NAMALWA (cell line): ENCODE measurements at regions not wholly inside any gene's neighbourhood (a gene's known extent, or its start where the extent isn't known, plus 50 kb on each side); places are given as distances from the start of the nearest gene placed in this dataset.

Source experiments
- DNase-seq: peaks from one replicate; pipeline ENCODE4 v3.0.0-alpha.2; 2015; ENCODE audit warnings: low spot score

DNA sequence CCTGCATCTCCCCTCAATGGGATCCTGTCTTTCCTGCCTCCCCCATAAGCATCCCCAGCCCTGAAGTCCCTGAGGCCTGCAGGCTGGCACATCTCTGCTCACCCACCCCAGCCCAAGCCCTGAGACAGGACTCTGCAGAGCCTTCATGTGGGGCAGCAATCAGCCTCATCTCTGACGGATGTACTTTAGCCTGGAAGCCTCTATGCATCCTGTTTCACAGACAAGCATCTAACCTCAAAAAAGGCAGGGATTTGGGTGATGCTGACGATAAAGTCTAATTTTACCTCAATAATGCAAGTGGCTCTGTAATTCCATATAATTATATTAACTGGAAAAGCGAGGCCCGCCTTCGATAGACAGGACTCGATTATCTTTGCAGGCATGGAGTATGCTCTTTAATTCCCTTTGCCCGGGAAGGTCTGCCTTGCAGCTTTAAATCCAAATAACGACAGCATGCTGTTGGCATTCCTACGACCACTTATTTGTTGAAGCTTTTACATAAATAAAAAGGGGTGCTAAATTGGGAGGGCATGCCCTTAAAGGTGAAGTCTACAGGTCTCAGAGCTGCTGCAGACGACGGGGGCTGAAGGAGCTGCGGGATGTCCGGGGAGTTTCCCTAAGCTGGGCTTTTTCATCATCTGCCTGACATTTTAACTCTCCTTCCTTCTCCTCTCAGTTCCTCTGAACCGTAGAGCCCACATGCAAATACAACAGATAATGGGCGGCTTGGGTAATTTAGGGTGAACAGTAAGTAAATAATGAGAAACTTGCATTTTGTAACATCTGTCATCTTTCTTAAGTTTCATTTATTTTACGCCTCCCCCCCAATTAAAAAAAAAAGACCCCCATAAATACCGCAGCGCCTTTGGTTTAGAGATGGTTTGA, 211.5 kb downstream of the URI1 start:
- DNase-seq, result peak; percentile 14

DNA sequence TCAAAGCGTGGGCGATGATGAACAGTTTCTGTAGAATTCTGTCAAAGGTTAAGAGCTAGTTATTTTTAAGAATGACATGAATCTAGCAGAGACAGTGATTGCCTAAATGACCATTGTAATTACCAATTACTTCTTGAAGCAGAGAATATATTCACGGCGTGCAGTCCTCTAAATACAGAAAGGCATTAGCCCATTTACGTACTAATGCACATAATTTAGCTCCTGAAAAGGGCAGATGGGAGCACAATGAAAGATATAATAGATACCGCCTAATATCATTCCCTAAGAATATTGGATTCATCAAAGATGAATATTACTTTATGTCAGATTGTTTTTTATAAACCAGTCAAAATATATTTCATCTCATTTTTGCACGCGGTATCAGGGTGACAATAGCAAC, 212.4 kb downstream of the URI1 start:
- DNase-seq, result no peak

DNA sequence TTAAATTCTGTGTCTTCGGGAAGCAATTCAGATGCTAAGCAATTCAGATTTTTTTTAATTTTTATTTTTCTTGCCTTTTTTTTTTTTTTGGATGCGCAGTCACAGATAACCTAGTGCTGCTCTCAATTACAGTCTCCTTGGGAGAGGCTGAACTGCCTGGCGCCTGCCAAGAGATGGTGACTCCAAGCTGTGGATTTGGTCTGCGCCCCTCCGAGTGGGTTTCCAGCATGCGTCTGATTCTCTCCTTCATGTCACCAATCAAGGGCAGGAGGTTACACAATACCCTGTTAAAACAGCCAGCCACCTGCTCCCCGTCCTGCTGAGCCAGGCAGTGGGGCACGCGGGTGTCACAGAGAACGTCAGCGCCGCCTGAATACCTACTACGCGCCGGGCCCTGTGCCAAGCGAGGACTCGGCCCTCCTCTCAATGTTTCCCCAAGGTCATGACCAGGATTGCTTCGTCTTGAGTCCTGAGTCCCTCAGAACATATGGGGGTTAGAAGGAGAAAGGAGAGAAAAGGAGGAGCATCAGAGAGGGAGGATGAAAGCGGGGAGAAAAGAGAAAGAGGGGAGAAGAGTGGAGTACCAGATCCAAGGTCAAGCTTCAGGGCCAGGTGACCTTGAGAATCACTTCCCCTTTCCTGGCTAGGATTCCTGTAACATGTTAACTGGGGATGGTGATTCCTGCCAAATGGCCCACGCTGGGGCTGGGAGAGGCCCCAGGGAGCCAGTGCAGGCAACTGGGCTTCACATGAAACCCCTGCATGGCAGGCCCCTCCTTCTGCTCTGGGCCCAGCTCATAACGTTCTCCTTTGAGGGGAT, 213.6 kb downstream of the URI1 start:
- DNase-seq, result no peak

DNA sequence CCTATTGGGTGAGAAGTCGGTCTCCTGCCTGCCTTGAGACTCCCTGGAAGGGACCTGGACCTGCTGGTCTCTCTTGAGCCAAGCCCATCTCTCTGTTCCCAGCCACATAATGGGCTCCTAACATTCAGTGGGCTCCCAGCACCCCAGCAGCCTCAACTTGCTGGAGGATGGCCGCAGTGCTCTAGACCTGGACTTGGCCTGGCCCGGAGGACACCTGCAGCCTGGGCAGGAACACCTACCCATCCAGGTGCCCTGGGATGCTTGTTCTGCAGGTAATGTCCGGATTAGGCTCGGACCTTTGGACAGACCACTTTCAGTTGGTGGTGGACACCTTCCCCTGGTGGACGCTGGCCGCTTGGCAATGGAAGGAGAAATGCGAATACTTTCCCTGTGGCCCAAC, 214.6 kb downstream of the URI1 start:
- DNase-seq, result no peak

DNA sequence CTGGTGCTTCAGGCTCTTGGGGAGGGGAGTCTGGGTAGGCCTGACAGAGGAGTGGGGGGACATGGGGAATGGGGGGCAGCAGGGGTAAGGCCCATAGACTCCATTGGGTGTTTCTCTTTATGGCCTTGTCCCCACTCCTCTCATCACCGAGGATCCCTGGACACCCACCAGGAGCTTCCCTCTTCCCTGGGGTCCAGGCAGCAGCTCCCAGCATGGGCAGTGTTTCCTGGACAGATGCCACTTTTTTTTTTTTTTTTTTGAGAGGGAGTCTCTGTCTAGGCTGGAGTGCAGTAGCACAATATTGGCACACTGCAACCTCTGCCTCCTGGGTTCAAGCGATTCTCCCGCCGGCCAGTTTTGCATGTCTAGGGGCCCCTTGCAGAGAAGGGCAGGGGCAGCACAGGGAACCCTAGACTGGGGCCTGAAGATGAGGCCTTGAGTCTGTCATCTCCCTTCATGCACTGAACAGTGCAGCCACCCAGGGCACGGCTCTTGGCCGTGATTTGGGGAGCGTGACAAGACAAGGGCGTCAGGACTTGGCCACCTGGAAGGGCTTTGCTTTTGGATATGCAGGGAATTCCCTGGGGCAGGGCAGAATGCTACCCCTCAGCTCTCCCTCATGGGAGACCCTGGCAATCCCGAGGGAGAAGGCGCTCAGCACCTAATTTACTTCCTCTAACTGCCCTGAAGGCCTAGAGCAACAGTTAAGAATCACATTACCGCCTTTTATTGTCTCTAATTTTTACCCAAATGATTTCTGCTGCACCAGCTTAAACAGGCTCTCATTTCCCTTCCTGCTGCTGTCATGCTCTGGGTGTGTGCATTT, 213.9 kb upstream of the ZNF536 start:
- no peak for DNase-seq

DNA sequence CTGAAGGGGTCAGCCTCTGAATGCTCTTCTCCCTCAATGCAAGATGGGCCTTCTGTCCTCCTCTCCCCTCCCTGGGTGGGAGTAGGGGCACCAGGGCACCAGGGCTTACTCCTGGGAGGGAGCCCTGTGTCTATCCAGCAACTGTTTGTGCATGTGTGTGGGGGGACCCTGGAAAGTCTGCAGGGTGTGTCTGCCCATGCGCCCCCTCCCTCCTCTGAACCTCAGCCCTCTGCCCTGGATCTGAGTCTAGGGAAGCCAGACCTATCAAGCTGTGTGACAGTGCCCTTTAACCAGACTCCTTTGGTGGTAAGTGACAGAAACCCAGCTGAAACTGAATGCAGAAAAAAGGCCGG, 213.3 kb upstream of the ZNF536 start:
- no peak for DNase-seq

DNA sequence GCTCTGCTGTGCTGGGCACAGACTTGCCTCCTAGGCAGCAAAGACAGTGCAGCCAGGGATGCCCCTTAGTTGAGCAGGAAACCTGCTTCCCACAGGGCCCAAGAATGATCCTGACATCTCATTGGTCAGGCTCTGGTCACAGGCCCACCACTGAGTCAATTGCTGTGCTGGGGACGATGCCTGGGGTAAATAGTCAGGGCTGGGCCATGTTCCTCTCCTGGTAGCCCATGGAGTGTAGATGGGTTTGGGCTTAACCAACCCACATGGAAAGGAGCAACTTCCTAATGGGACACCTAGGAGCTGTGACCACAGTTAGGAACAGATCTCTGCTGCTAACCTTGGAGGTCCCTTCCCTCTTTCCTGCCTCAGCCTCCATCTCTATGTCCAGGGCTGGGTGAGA, 212.5 kb upstream of the ZNF536 start:
- DNase-seq, result no peak

DNA sequence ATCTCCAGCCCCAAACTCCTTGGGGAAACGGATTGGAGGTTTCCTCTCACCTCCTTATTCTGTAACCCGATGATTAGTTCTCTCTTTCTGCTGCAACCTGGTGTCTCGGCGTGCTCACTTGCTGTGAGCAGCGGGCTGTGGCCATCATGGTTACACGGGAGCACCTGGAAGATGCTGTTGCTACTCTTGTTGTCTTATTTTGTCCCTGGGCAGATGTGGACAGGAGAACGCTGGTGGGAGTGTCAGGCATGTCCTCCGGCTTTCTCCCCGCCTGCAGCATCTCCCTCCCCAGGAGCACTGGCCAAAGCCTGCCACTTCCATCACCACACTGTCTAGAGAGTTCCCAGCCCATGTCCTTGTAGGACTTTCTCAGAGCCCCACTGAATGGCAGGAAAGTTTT, 211.8 kb upstream of the ZNF536 start:
- no peak for DNase-seq

DNA sequence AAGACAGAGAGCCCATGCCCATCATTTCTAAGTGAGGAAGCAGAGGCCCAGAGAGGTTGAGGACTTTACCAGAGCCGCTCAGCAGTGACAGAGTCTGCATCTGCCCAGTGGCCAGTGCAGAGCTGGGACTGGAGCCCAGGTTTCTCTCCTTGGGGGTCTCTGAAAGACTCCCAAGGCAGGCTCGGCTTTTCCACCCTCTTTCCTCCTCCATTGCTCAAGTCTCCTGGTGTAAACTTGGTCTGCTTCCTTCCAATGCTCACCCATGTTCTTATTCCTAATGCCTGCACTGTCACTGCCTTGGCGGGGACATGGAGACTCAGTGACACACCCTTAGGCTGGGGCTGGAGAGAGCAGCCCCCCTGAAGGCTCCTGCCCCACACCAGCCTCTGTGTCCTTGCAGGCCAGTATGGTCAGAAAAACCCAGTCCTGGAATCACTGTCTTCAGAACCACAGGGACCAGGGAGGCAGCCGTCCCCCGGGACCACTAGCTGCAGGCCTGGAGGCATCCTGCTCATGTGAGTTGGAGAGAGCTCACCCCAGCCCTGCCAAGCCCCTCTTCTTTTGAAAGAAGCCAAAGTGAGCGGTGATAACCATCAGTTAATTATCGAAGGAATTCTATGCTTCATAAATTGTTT, 211.0 kb upstream of the ZNF536 start:
- DNase-seq, result no peak

DNA sequence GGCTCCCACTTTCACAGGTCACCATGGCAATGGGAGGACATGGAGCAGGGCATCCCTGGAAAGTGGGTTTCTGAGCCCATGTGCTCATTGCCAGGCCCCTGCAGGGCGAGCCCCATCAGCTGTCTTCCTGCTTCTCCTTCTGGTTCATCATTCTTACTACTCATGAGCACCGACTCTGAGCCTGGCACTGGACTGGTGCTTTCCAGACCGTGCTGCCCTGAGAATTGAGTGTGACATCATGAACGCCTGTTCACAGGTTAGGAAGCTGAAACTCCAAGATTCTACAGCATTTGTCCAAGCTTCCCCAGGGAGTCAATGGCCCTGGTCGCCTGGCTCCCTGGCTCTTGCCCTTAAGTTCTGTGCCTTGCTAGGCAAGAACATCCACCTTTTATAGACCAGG, 210.4 kb upstream of the ZNF536 start:
- no peak for DNase-seq

DNA sequence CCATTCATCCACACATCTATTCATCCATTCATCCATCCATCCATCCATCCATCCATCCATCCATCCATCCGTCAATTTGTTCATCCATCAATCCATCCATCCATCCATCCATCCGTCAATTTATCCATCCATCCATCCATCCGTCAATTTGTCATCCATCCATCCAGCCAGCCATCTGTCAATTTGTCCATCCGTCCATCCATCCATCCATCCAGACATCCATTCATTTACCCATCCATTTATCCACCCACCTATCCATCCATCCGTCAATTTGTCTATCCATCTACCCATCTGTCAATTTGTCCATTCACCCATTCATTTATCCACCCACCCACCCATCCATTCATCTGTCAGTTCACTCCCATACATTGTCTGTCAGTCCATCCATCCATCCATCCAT, 209.5 kb upstream of the ZNF536 start:
- DNase-seq, result no peak

DNA sequence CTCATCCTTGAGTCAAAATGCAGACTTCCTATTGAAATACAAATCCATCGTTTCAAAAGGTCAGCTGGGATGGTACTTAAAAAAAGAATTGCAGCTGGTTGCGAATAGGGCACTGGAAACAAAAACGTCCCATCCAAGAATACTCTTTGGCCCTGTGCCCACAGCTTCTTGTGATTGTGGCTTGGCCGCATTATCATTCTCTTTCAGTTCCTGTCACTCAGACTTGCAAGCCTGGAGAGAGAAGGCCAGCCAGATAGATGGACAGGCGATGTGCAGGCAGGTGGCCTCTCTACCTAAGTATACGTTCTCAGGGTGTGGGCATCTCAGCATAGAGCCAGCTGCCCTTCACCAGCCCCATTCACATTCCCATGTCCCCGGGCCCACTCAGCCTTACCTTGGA, 208.5 kb upstream of the ZNF536 start:
- no peak for DNase-seq

DNA sequence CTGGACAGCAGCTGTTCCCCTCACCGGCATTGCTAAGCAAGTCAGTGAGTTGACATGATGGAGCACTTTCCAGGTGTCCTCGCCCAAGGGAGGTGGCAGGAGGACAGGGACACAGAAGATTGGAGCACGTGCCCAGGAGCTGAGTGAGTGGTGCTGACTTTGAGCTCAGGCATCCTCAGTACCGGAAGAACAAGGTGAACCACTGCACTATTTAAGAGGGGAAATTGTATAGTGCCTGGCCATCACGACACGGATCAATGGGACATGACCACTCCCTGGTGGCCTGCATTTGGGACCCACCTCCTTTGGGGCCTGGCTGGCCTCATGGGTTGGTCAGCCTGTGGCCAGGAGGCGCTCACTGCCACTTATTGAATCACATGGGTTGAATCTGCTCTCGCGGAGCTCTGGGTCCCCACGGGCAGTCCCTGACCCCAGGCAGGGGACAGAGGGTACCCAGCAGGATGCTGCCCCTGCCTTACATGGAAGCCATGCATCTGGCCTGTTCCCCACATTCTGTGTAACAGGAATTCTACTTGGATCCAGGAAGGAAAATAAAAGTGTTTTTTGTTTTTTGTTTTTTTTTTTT, 206.9 kb upstream of the ZNF536 start:
- no peak for DNase-seq

DNA sequence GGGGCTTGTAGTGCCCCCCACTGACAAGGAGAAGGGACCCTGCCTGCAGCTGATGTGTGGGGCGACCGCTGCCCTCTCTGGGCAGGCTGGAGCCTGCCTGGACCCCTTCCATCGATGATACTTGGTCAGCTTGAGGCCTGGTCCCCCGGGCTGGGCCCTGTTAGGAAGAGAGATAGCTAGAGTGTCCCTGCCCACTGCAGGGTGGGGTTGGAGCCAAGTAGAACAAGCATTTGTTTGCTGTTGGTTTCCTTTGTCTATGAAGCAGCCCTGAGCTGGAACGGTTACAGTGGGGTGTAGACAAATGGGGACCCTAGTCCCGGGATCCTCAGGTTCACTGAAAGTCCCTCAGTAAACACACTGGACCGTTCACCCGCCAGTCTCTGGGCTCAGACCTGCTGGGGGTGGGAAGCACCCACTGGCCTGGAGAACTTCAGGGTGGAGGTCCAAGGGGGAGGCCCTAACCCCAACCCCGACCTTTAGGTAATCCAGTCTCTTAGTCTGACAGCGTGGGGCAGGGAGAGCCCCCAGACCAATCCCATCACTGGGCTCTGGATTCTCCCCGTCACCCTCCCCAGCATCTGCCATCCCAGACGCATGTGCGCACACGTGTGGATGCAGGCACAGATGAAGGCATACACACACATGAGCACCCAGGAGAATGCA, 204.8 kb upstream of the ZNF536 start:
- DNase-seq, result no peak

DNA sequence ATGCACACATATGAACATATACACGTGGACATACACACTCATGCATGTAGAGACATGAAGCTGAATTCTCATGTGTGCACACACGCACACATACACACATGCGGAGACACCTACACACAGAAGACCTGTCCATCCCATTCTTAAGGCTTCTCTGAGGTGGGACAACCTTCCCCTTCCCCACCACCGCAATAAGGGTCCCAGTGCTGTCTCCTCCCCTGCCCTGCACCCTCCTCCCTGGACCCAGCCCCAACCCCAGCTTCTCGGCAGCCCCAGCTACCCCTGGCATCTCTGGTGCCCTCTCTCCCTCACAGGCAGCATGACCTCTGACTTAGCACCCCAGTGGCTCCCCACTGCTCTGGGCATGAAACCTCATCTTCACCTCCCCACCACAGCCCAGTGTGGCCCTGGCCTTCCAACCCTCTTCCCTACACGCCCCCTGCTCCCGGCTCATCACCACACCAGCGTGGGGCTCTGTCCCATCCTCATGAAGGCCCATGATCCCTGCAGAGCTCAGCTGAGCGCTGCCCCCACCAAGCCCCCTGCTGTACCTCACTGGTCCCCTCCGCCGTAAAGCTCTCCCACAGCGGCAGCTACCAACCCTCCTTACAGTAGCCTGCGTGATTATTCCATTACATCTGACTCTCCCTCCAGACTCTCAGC, 204.1 kb upstream of the ZNF536 start:
- DNase-seq, result no peak

DNA sequence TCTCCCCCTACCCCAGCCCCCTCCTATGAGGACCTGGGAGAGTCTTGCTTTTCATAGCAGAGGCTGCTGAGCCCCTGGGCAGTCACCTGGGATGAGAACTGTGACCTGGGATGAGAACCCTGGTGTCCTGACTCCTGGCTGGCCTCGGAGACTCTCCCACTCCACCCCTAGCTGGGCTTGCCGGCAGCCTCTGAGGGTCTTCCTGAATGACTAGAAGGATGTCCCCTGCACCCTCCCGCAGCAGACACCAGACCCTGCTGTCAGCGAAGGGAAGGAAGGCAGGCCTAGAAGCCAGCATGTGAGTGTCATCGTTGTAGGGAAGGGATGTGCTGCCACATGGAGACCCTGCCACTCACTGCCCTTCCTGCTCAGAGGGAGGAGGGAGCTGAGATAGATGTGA, 203.4 kb upstream of the ZNF536 start:
- DNase-seq, result no peak

DNA sequence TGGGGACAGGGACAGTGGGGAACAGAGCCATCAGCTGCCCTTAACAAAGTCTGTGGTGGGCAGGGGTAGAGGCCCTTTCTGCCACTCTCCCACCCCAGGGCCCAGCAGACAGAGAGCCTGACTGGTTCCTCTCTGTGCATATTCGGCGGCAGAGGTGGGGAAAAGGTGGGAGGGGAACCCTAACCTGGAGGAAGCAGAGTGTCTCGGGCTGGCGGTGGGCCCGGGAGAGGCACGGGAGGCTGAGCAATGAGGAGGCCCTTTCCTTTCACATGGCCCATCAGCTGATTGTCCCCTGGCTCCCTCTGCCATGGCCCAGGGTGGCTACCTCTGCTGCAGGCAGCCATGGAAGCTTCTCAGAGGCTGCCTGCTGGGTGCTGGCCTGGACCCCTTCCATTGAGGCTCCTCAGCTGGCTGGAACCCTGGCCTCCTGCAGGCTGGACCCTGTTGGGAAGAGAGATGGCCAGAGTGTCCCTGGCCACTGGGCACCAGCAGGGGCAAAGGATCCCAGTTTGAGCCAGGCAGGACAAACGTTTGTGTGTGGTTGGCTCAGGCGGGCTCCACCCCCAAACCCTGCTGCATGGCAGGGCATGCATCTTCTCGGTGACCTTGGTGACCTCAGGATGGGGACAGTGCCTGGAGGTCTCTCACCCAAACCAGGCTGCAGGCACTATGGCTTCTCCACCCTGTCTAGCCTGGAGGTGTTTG, 202.8 kb upstream of the ZNF536 start:
- no peak for DNase-seq

DNA sequence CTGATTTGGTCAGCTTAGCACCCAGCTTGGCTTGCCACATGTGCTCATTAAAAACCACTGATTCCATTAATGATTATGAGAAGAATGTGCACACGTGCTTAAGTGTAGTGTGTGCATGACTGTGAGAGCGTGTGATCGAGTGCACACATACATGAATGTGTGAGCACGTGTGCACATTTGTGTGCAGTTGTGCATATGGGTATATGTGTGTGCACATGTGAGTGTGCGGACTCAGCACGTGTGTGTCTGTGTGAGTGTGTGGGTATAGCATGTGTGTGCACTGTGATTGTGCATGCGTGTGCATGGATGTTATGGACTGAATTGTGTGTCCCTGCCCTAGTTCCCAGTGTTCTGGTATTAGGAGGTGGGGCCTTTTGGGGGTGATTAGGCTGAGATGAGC, 202.1 kb upstream of the ZNF536 start:
- DNase-seq, result no peak

DNA sequence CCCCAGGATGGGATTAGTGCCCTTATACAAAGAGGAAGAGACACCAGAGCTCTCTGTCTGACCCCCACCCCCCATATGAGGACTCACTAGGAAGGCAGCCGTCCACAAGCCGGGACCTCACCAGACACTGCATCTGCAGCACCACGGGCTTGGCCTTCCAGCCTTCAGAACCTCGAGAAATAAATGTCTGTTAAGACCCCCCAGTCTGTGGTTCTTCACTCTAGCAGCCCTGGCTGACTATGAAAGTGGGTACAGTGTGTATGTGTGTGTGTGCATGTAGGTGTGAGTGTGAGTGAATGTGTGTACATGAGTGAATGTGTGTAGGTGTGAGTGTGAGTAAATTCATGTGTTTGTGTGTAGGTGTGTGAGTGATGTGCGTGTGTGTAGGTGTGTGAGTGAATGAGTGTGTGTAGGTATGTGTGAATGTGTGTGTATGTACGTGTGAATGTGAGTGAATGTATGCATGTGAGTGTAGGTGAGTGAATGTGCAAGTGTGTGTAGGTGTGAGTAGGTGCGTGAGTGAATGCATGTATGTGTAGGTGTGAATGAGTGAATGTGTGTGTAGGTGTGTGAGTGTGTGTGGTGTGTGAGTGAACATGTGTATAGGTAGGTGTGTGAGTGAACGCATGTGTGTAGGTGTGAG, 201.6 kb upstream of the ZNF536 start:
- no peak for DNase-seq
